ENCODE measurements at regions not wholly inside any gene's neighbourhood (a gene's known extent, or its start where the extent isn't known, plus 50 kb on each side); places are given as distances from the start of the nearest gene placed in this dataset.

DNA sequence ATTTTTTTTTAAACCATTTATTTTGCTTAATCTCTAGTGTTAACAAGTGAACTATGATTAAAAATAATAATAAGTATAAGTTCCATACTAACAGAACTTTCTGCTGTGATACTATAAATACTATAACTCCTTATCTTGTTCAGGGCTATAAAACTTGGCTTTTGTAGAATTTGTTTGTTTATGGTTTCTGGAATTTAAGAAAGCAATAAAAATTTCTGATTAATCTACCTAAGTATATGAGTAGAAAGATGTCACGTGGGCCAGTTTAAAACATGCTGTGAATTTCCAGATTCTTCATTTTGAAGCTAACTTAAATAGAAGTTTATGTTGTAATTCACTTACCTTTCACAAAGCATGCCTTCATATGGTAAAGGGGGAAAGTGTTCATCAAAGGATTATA, 1236.3 kb upstream of the ACVR2A start:
- TF ChIP-seq, protein P1, sequence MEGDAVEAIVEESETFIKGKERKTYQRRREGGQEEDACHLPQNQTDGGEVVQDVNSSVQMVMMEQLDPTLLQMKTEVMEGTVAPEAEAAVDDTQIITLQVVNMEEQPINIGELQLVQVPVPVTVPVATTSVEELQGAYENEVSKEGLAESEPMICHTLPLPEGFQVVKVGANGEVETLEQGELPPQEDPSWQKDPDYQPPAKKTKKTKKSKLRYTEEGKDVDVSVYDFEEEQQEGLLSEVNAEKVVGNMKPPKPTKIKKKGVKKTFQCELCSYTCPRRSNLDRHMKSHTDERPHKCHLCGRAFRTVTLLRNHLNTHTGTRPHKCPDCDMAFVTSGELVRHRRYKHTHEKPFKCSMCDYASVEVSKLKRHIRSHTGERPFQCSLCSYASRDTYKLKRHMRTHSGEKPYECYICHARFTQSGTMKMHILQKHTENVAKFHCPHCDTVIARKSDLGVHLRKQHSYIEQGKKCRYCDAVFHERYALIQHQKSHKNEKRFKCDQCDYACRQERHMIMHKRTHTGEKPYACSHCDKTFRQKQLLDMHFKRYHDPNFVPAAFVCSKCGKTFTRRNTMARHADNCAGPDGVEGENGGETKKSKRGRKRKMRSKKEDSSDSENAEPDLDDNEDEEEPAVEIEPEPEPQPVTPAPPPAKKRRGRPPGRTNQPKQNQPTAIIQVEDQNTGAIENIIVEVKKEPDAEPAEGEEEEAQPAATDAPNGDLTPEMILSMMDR (IDR thresholded peaks at IDR 0.05; ENCODE audit: borderline replicate concordance, extremely low read depth, insufficient read depth), result no peak
- FAIRE-seq, result no peak
- Histone ChIP-seq H3K4me1 (ENCODE audit: control insufficient read depth in 2 of 3, insufficient read depth in 2 of 3, low read depth in 1 of 3, low read length in 3 of 3) (no peaks in the 10 kb centered on the region), H3K4me3 (ENCODE audit: low read length in 3 of 3) (no peak overlapping the region), H3K27ac (ENCODE audit: low read depth in 2 of 2, low read length in 2 of 2) (no peak overlapping the region), H3K9ac (ENCODE audit: low read length in 3 of 3) (no peak overlapping the region), H3K27me3 (ENCODE audit: control insufficient read depth, insufficient read depth, low read length) (no peaks in the 10 kb centered on the region), H3K9me3 (ENCODE audit: control insufficient read depth in 2 of 3, insufficient read depth in 1 of 3, low read length in 3 of 3) (no peaks in the 10 kb centered on the region), H3K36me3 (ENCODE audit: control insufficient read depth in 2 of 3, insufficient read depth in 3 of 3, low read length in 3 of 3) (no peaks in the 10 kb centered on the region)
- no peak for DNase-seq
- intact Hi-C loops (cut with DNase I), result no loop called here

DNA sequence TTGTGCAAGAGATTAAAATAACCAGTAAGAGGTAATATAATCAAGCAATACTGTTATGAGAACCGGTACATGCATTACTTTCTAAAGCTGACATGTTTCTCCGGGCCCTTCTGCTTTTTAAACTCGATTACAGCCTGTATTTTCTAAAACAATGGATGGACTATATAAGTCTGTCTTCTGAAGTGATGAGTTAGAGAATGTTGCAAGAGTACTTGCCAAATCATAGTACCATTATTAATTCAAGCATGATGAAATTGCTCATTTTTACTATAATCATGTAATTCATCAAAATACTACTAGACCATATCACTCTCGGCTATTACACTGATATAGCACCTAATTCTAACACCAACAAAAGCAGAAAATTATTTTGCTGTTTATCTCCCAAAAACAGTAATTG, 1240.3 kb upstream of the ACVR2A start:
- TF ChIP-seq, protein P1 (IDR thresholded peaks at IDR 0.05; ENCODE audit: borderline replicate concordance, extremely low read depth, insufficient read depth), result no peak
- H3K27ac ChIP-seq (ENCODE audit: low read depth in 2 of 2, low read length in 2 of 2), result no peak overlapping the region
- no peaks in the 10 kb centered on the region for H3K27me3 ChIP-seq (ENCODE audit: control insufficient read depth, insufficient read depth, low read length)
- DNase-seq, result no peak
- FAIRE-seq, result no peak
- H3K36me3 ChIP-seq (ENCODE audit: control insufficient read depth in 2 of 3, insufficient read depth in 3 of 3, low read length in 3 of 3), result no peaks in the 10 kb centered on the region
- no peak overlapping the region for H3K4me3 ChIP-seq (ENCODE audit: low read length in 3 of 3)
- H3K4me1 ChIP-seq (ENCODE audit: control insufficient read depth in 2 of 3, insufficient read depth in 2 of 3, low read depth in 1 of 3, low read length in 3 of 3), result no peaks in the 10 kb centered on the region
- H3K9ac ChIP-seq (ENCODE audit: low read length in 3 of 3), result no peak overlapping the region
- intact Hi-C loops (cut with DNase I), result no loop called here
- no peaks in the 10 kb centered on the region for H3K9me3 ChIP-seq (ENCODE audit: control insufficient read depth in 2 of 3, insufficient read depth in 1 of 3, low read length in 3 of 3)

DNA sequence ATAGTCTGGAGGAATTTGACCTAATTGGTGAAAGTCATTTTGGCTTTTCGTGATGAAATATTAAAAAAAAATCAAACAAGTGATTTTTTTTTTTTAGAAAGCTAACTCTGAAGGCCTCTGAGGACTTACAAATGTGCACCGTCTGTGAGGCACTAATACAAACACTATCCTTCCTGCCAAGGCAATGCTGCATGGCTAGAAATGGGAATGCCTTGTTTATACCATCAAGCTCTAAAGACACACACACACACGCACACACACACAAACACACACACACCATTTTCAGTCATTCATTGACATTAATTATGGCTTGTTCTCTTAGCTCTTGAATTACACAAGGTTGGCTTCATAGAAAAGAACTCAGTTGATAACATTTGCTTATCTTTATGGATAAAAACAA, 1242.0 kb upstream of the ACVR2A start:
- intact Hi-C loops (cut with DNase I), result no loop called here
- no peaks in the 10 kb centered on the region for H3K27me3 ChIP-seq (ENCODE audit: control insufficient read depth, insufficient read depth, low read length)
- no peaks in the 10 kb centered on the region for H3K36me3 ChIP-seq (ENCODE audit: control insufficient read depth in 2 of 3, insufficient read depth in 3 of 3, low read length in 3 of 3)
- H3K9me3 ChIP-seq (ENCODE audit: control insufficient read depth in 2 of 3, insufficient read depth in 1 of 3, low read length in 3 of 3), result no peaks in the 10 kb centered on the region
- H3K27ac ChIP-seq (ENCODE audit: low read depth in 2 of 2, low read length in 2 of 2), result no peak overlapping the region
- TF ChIP-seq, protein P1 (IDR thresholded peaks at IDR 0.05; ENCODE audit: borderline replicate concordance, extremely low read depth, insufficient read depth), result no peak
- H3K4me3 ChIP-seq (ENCODE audit: low read length in 3 of 3), result no peak overlapping the region
- no peaks in the 10 kb centered on the region for H3K4me1 ChIP-seq (ENCODE audit: control insufficient read depth in 2 of 3, insufficient read depth in 2 of 3, low read depth in 1 of 3, low read length in 3 of 3)
- DNase-seq (no peak), FAIRE-seq (no peak)
- no peak overlapping the region for H3K9ac ChIP-seq (ENCODE audit: low read length in 3 of 3)

DNA sequence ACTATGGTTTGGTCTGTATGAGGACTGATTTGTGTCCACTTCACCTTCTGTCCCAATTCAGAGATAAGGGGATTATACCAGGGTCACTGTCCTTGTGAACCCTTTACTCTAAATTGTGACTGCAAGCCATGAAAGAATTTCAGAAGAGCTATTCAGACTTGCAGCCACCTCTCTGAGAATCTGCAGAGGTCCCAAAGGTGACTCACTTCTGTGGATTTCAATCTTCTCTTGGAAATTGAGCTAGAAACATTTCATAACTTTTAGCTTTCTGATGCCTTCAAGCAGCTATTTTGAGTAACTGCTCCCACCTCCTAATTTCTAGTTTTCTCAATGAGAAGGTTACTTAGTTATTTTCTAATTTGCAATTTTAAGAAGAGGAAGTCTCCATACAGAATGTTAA, 1242.4 kb upstream of the ACVR2A start:
- intact Hi-C loops (cut with DNase I), result no loop called here

More for the DNA sequence above, 1242.4 kb upstream of the ACVR2A start:
- no peak overlapping the region for H3K9ac ChIP-seq (ENCODE audit: low read length in 3 of 3)
- no peaks in the 10 kb centered on the region for H3K27me3 ChIP-seq (ENCODE audit: control insufficient read depth, insufficient read depth, low read length)
- no peak overlapping the region for H3K27ac ChIP-seq (ENCODE audit: low read depth in 2 of 2, low read length in 2 of 2)
- H3K4me1 ChIP-seq (ENCODE audit: control insufficient read depth in 2 of 3, insufficient read depth in 2 of 3, low read depth in 1 of 3, low read length in 3 of 3), result no peaks in the 10 kb centered on the region
- no peak for DNase-seq
- TF ChIP-seq, protein P1 (IDR thresholded peaks at IDR 0.05; ENCODE audit: borderline replicate concordance, extremely low read depth, insufficient read depth), result no peak
- H3K4me3 ChIP-seq (ENCODE audit: low read length in 3 of 3), result no peak overlapping the region
- no peak for FAIRE-seq
- H3K36me3 ChIP-seq (ENCODE audit: control insufficient read depth in 2 of 3, insufficient read depth in 3 of 3, low read length in 3 of 3), result no peaks in the 10 kb centered on the region
- H3K9me3 ChIP-seq (ENCODE audit: control insufficient read depth in 2 of 3, insufficient read depth in 1 of 3, low read length in 3 of 3), result no peaks in the 10 kb centered on the region

Data from kidney (tissue), 13 donors.